C4-2B (cell line): ENCODE measurements at regions not wholly inside any gene's neighbourhood (a gene's known extent, or its start where the extent isn't known, plus 50 kb on each side); places are given as distances from the start of the nearest gene placed in this dataset.

Experiments used
- CTCF ChIP-seq: fragments of 450-650 bp; conservative IDR thresholded peaks from 2 replicates; pipeline ENCODE4 v1.5.1; 2017; ENCODE audit warnings: mild to moderate bottlenecking
- ZFX ChIP-seq: fragments of 450-650 bp; IDR thresholded peaks from 2 replicates; pipeline ENCODE4 v1.6.1; 2017

GRCh38 chr15:69818529-69818928 is 279.2 kb downstream of the TLE3 start:
- TF ChIP-seq CTCF (no peak), ZFX (no peak)
